ENCODE measurements at regions not wholly inside any gene's neighbourhood (a gene's known extent, or its start where the extent isn't known, plus 50 kb on each side); places are given as distances from the start of the nearest gene placed in this dataset.

DNA sequence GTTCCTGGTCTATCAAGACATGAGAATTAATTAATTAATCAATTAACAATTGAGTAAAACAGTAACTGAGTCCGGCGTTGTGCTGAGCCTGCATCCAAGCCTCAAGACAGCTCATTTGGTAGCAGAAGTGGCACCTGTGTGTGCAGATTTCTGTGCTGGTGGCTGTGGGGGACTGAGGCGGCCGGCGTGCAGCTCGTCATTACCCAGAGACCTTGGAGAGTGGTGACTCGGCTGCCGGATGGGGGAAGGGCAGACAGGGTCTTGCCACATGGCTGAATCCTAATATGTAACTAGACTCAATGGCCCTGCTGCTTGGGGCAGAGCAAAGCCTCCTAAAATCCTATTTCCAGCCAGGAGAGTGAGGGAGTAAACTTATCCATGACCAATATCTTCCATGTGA, 510.2 kb downstream of the TCERG1L start:
- no peak for DNase-seq (ENCODE audit: low read depth in 4 of 4, low spot score in 2 of 4)

DNA sequence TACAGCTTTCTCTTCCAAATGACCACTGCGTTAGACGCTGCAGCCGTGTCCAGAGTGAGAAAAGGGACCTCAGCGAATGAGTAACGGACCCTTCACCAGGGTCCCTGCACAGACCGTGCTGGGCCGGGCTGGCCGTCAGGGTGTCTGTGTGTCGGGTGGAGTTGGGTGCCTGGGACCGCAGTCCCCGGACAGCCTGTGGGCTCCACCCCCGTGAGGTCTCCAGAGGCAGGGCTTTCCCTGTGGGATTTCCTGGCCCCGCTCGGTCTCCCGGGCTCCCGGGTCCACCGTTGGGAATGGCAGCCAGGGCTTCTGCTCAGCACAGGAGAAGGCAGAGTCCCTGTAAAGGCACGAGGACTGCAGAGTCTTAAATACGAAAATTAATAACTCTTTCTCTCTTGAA, 509.7 kb downstream of the TCERG1L start:
- DNase-seq (ENCODE audit: low read depth in 4 of 4, low spot score in 2 of 4), result no peak

DNA sequence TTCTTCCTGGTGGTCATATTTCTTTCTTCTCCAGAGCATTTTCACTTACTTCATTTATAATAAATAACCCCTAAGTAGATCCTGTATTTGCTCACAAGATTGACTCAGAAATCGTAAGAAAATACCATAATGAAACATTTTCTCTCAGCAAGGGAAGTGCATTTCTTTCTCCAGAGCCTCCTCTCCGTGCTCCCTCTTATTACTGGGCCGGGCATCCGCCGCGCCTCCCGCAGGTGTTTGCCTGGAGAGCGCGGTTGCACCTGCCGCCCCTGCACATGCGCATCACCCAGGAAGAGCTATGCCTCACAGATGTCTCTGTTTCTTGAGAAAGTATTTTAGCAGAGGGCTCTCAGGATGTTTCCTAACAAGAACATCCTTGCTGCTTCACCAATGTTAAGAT, 509.2 kb downstream of the TCERG1L start:
- no peak for DNase-seq (ENCODE audit: low read depth in 4 of 4, low spot score in 2 of 4)

DNA sequence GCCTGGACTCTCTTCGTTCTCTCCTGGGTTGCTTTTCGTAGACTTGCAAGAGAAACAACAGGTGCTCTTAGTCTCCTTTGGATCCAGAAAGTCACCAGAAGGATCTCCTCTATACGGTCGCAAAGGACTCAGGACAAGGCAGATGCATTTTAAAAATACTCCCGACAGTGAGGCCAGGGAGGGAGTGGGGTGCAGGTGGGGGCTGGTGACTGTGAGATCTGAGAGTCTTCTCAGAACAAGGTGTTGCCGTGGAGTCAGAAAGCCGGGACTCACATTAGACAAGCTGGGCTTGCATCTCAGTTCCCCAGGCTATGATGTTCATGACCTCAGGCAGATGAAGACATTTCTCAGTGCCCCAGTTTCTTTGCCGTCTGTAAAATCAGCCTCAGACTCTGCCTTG, 507.2 kb downstream of the TCERG1L start:
- no peak for DNase-seq (ENCODE audit: low read depth in 4 of 4, low spot score in 2 of 4)

DNA sequence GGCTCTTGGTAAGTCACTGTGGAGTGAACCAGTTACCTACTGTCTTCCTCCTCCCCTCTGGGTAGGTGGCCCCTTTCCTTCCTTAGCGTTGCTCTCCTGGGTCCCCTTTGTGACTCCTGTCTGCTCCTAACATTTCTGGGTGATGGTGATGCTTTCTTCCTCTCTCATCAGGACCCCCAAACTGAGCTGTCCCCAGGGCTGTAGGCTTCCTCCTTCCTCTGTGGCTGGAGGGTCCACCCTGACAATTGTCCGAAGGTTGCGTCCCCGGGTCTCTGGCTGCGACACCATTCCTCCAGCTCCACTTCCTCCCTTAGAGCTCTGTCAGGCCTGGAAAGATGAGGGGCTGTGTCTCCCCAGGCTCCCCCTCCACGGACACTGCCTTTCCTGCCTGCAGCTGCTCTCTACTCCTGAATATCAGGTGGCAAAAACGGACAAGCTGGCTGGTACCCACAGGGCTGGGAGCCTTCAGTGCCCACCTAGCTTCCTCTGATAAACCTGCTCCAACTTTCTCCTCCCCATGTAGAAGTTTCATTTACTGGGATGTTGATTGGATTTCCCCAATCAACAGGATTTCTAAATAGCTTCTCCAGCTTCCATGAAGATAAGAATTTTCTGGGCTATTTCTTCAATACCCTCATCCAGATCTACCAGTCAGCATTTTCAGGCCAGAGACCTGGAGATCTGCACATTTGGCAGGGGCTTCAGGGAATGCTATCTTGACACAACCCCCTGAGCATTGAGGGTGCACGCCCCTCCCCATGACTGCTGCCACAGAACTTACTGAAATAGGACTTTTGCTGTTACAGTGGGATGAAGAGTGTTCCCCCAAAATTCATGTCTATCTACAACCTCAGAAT, 506.5 kb downstream of the TCERG1L start:
- no peak for DNase-seq (ENCODE audit: low read depth in 4 of 4, low spot score in 2 of 4)

DNA sequence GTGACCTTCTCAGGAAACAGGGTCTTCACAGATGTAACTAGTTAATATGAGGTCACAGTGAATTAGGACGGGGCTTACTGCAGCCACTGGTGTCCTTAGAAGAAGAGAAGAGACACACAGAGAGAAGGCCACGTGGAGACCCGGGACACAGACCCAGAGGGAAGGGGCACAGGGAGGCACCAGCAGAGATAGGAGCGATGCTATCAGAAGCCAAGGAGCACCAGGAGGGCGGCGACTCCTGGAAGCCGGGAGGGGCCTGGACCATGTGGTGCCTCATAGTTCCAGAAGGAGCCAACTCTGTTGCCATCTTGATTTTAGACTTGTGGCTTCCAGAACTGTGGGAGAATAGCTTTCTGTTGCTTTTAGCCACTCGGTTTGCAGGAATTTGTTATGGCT, 505.9 kb downstream of the TCERG1L start:
- no peak for DNase-seq (ENCODE audit: low read depth in 4 of 4, low spot score in 2 of 4)

DNA sequence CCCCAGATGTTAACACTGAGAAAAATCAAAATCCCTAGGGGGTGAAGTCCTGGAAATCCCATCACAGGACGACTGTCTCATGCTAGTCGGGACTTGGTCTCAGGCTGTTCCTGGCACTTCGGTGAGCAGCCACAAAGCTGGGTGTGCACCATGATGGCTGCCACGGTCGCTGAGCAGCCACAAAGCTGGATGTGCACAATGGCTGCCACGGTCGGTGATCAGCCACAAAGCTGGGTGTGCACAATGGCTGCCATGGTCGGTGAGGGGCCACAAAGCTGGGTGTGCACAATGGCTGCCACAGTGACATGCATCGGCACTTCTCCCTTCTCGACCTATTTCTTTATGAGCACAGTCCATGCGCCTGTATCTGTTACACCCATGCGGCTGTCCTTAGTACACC, 505.1 kb downstream of the TCERG1L start:
- DNase-seq (ENCODE audit: low read depth in 4 of 4, low spot score in 2 of 4), result no peak

DNA sequence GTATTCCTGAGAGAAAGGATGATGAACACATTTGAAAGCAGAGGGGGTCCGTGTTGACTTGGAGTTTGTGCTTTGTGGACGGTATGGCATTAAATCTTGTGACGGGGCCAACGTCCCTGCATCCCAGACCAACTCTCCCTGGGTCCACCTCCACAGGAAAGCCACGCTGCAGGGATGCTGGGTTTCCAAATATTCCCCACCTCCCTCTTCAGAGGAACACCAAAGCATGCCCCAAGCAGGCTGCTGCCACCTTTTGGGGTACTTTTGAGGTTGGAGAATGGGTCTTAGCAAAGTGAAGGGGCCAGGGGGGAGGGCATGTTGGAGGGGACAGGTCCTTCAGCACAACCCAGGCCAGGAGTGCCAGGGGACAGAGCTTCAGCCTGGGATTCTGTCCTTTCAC, 504.4 kb downstream of the TCERG1L start:
- DNase-seq (ENCODE audit: low read depth in 4 of 4, low spot score in 2 of 4), result no peak

DNA sequence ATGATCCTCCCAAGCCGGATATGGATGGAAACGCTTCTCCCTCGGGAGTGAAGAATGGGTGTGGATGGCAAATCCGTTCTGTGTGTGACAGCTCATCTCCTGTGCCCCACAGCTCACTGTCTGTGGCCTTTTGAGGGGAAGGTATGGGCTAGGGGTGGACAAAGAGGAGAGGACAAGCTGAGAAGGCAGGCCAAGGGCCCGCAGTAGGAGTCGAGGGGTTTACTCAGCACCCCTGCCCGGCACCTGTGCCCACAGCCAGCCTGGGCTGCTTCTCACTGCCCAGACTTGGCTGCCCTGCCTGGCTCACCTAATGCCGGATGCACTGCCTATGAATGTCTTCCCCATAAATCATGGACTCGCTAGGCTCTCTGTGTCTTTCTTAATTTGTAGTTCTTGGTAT, 503.8 kb downstream of the TCERG1L start:
- no peak for DNase-seq (ENCODE audit: low read depth in 4 of 4, low spot score in 2 of 4)

DNA sequence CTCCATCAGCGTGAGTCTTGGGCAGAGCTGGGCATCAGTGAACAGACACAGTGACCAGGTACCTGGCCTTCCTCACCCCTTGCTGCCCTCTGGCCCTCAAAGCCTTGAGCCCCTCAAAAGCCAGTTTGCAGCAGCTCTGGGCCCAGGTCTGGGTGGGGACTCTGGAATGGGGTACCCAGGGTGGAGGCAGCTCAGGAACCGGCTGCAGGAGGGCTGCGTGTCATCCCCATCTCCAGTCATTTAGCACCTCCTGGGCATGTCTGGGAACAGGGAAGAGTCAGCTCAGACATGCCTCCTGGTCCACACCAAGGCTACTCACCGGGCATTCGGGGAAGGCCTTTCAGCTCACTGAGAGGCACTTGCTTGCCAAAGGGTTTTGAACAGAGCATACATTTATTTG, 503.3 kb downstream of the TCERG1L start:
- no peak for DNase-seq (ENCODE audit: low read depth in 4 of 4, low spot score in 2 of 4)

DNA sequence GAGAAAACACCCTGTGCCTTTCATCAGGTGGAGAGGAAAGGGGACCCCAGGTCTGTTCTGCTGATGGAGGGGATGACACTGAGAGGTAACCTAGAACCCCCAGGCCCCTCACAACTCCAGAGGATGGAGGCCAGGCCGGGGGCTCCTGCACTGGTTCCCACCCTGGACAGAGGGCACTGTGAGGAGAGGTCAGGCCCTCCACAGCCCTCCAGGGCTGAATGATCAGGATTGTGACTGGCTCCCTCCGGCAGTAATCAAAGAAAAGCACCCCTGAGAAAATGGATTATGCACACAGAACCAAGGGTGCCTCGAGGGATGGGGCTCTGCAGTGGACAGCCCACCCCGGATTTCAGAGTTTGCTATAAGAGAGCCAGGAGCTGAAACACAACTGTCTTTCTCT, 502.8 kb downstream of the TCERG1L start:
- no peak for DNase-seq (ENCODE audit: low read depth in 4 of 4, low spot score in 2 of 4)

DNA sequence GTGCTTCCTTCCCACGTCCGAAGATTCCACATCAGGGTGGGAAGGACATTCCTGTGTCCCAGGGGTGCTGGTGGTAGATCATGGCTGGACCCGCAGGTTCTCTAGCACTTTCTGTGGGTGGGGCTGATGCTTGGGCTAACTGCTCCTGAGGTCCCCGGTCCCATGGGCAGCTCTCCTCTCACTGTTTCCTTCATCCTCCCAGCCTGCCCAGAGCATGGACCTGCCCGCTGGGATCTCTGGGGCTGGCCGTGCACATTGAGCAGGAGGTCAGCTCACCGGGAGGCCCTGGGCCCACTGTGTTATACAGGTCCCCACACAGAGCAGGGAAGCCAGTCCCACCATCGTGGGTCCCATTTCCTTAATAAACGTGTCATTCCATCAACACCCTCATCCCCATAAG, 502.3 kb downstream of the TCERG1L start:
- DNase-seq (ENCODE audit: low read depth in 4 of 4, low spot score in 2 of 4), result no peak

DNA sequence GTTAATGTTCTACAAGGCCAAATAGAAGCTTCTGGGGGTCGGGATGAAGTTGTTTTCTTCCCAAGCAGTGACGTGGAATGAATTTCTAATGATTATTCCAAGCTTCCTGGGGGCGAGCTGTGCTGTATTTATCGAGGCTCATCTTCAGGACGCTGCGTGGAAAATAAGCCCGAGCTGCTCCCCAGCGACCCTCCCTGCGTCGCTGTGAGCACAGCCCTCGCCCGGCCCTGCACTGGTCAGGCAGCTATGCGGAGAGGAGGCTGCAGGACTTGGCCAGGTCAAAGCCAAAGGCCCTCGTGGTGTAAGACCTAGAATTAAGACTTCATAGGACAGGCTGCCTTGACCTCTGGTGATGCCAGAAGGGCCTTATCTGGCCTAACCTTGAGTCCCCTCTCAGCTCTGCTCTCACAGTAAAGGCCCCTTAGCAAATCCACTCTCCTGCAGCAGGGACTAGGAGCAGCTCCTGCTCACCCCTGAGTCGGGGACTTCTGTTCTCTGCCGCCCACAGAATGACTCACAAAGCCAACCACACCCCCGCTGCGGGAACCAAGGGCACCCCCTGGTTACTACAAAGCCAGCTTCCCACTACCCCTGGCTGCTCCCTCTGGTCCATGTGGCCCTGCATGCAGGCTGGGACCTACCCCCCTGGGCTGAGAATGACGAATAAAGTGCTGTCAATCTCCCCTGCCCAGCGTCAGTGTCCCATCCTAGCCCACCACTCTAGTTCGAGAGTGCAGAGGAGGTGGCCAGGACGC, 501.6 kb downstream of the TCERG1L start:
- no peak for DNase-seq (ENCODE audit: low read depth in 4 of 4, low spot score in 2 of 4)

DNA sequence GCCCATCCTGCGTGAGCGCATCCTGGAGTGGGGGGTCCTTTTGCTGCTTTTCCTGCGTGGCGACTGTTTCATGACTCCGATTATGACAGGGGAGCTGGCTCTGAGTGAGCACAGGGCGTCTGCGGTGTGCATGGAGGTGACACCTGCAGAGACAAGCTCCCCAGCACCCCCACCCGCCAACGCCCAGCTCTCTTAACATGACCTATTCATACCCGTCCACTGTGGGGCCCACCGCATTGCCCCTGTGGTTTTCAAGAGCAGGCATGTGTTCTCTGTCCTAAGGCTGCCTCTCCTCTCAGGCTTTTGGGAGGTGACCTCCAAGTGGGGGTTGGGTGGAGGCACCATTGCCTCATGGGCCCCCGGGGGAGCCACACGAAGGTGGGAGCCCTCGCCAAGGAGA, 500.7 kb downstream of the TCERG1L start:
- no peak for DNase-seq (ENCODE audit: low read depth in 4 of 4, low spot score in 2 of 4)

DNA sequence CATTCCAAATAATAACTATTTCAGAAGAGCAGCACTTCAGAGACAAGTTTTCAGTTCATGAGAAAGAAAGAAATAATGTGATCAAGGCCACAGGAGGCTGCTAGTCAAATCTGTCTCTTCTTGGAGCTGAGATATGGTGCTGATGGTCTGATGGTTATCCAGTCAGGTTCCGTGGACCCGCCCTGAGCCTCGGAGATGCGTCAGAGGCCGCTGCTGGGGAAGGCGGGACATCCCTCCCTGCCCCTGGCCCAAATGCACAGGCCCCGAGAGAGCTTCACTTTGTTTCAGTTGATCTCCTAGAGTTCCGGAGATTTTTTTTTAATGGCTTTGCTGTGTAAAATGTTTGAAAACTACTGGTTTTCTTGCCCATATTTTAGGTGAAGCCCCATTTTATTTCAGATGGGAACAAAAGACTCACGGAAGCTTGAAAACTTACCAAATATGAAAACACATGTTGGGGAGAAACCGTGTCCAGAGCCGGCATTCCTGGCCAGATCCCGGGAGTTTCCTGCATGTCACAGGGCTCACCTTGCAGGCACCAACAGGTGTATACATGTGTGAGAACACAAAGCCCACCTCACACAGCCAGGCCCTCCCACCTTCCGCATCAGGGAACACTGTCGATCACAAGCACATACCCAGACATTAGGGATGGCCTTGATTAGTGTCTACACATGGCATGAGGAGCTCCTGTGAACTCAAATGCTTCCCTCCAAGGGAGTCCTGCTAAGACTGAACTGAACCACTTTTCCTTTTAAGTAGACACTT, 499.0 kb downstream of the TCERG1L start:
- no peak for DNase-seq (ENCODE audit: low read depth in 4 of 4, low spot score in 2 of 4)

DNA sequence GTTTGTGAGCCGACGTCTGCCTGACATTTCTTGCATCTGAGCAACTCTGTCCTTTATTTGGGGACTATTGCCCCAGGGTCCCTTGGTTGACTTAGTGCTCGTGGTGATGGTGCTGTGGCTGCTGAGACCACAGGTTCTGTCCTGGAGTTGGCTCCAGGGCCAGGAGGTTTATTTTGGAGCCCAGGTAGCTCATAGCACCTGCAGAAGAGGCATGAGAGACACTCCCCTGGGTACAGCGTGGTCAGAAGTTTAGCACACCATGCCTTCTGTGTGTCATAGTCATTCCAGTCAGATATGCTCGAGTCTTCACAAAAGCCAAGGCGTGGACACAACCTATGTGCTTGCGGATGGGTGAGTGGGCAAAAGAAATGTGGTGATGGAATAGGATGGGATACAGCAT, 496.9 kb downstream of the TCERG1L start:
- no peak for DNase-seq (ENCODE audit: low read depth in 4 of 4, low spot score in 2 of 4)

DNA sequence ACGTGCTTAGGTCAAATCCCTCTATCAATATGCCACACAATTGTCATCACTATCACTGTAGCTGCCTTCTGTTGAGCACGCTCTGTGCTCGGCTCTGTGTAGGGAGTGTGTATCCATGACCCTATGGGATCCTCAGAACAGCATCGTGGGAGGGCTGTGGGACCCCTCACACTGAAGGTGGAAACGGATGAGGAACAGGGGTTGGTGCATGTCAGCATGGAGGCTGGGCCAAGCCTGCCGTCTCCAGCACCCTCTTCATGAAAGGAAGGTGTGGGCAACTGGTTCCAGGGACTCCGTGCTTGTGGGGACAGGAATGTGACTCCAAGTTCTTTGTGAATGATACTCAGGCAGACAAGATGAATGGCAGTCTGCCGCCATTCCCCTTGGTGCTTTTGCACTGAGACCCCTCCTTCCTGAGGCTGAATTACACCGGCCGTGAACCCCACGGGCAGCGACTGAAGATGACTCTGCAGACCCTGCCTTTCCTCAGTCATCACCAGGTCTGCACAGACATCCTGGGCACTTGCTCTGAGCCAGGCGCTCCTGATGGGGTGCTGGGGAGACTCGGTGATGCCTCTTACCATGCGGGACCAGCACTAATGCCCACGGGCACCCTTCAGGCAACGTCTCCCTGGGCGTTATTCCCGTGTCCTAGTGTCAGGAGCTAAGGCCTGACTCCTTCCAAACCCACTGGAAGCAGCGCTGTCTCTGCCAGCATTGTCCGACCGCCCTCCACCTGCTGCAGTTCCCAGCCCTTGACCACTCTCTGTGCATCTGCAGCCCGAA, 495.2 kb downstream of the TCERG1L start:
- no peak for DNase-seq (ENCODE audit: low read depth in 4 of 4, low spot score in 2 of 4)

DNA sequence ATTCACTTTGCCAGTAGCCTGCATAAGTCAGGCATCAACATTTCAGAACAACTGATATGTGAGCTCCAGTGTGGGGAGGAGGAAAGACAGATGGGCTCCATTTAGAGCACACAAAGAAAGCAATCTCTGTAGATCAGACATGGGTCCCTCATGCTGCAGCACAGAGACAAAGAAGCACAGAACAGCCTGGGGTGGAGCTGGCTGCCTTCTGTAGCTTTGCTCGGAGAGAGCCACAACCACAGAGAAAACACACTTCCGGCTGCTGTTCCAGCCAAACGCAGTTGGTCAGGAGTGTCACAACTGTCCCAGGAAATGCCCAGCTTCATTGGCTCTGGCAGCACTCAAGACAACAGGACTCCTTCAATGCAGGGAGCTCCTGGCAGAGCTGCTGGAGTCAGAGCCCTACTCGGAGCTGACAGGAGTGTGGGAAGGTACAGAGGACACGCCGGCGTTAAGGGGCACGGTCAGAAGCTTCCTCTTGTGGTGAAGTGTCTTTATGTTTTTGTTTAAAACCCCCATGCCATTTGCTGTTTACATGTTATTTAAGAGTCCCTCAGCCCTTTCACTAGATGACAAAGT, 494.4 kb downstream of the TCERG1L start:
- no peak for DNase-seq (ENCODE audit: low read depth in 4 of 4, low spot score in 2 of 4)

DNA sequence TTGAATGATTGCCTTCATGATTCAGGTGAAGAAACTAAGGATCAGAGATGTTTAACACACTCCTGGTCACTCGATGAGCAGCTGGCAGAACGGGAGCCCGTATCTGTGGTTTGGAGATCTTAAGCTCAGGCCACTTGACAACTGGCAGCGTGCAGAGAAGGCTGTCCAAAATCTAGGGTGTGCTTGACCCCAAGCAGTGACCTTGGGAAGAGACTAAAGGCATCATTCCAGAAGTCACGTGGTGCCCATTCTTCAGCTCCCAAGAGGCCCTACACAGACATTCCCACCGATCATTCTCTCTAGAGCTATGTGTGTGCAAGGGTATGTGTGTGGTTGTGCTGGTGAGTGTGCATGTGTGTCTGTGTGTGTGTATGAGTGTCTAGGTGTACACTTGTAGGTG, 493.8 kb downstream of the TCERG1L start:
- DNase-seq (ENCODE audit: low read depth in 4 of 4, low spot score in 2 of 4), result no peak

DNA sequence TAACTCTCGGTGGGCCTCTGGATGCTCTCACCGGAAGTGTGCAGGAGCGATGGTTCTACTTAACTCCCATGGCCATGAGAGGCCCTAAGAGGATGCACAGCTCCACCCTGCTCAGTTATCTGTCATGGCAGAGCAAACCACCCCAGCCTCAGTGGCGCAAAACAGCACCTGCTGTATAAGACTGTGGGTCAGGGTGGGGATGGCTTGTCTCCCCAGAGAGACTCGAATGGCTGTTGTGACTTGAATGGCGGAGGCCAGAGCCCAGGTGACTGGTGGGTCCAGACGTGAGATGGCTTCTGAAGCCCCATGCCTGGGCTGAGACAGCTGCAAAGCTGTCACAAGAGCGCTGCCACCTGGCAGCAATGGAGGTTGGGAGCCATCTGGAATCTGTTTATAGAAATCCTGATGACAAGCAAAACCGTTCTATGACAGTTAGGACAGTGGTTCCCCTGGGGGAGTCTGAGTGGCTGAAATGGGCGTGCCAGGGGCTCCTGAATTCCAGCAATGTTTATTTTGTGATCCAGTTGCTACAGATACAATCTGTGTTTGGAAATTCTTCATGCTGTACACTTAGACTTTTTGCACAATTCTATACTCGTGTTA, 490.5 kb downstream of the TCERG1L start:
- no peak for DNase-seq (ENCODE audit: low read depth in 4 of 4, low spot score in 2 of 4)

Measured in left renal cortex interstitium (tissue), 4 donors.